Adrenal gland (tissue), 9 donors: ENCODE measurements at regions not wholly inside any gene's neighbourhood (a gene's known extent, or its start where the extent isn't known, plus 50 kb on each side); places are given as distances from the start of the nearest gene placed in this dataset.

ENCODE experiments used
- DNase-seq, 7 donors: peaks; one replicate each; pipeline ENCODE4 v3.0.0-alpha.2; 2019 to 2020
- H3K27ac ChIP-seq, 5 donors: fragments of 200-600 bp; sonication (generic) in 4 of 5; 1 replicate in 3 of 5; 2 replicates in 2 of 5; pipeline versions ENCODE4 v1.5.1 to v1.8.0; 2016 to 2020; ENCODE audit warnings: mild to moderate bottlenecking in 1 of 5
- H3K27me3 ChIP-seq: fragments of 200-600 bp; 2 replicates; pipeline ENCODE4 v1.8.0; 2021
- H3K36me3 ChIP-seq, 2 donors: fragments of 200-600 bp; replicated peaks in 1 of 2; 1 replicate in 1 of 2; 2 replicates in 1 of 2; pipeline versions ENCODE4 v1.5.1 to v1.8.0; 2018 to 2022
- H3K4me1 ChIP-seq, 2 donors: fragments of 200-600 bp; replicated peaks in 1 of 2; 1 replicate in 1 of 2; 2 replicates in 1 of 2; pipeline versions ENCODE4 v1.5.1 to v1.8.0; 2018 to 2021
- H3K4me3 ChIP-seq, 4 donors: fragments of 200-600 bp; sonication (generic) in 3 of 4; one replicate each; pipeline ENCODE4 v1.5.1; 2016 to 2018
- H3K9me3 ChIP-seq, 3 donors: fragments of 200-600 bp; sonication (generic) in 1 of 3; replicated peaks in 1 of 3; 1 replicate in 2 of 3; 2 replicates in 1 of 3; pipeline versions ENCODE4 v1.5.1 to v1.8.0; 2016 to 2021
- POLR2A ChIP-seq, 2 donors: fragments of 450-650 bp; IDR thresholded peaks; one replicate each; pipeline ENCODE4 v1.6.1; 2017; ENCODE audit warnings: antibody characterized with exemption in 2 of 2, mild to moderate bottlenecking in 2 of 2, moderate library complexity in 1 of 2
- WGBS, 4 donors: extraction: QIAGEN DNeasy Blood & Tissue Kit in 2 of 4; methylation state at CpG; one replicate each; pipeline versions ENCODE4 v1.1.5 to v1.1.7; 2013 to 2017; 5-methylcytosine and 5-hydroxymethylcytosine counted together
- intact Hi-C, 2 donors: fragments of 100-400 bp; cut with DNase I; formaldehyde crosslinking; loops; one replicate each; pipeline versions ENCODE4 v1.14.1 to v1.15.0; 2022 to 2023
- TF ChIP-seq, protein P1 (sequence below), 6 experiments: fragments of 450-650 bp in 4 of 6; fragments of 200-600 bp in 2 of 6; sonication (generic) in 1 of 6; IDR thresholded peaks; 1 replicate in 5 of 6; 2 replicates in 1 of 6; pipeline versions ENCODE4 v1.5.1 to v1.8.0; 2016 to 2021; ENCODE audit warnings: antibody characterized with exemption in 6 of 6, mild to moderate bottlenecking in 2 of 6, moderate library complexity in 1 of 6
- donor health status: healthy with polysubstance abuse.
- donor health status: Bipolar disorder and iron deficiency.
- donor health status: DM: yes; HTN: yes; CAD: no.
- donor health status: DM: no; HTN: no; CAD: no.
- donor health status: DM: no; HTN: no; CAD: no.

DNA sequence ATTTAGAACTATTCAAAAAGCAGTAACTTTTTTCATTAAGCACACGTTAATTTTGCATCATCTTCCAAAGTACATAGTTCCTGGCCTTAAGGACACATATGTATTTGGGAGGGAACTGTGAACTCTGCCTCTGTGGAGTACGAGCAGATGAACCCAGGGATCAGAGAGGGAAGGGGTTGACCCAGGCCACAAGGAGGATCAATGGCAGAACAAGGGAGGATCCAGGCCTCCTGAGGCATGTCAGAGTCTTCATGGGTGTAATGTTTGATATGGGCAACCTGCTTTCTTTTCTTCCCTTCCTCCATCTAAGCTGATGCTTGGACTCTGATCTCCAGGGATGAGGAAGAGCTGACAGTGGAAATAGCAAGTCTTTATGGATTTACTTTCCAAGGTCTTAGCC lies 164.0 kb downstream of the SH2D4B start:
- no peak overlapping the region for H3K4me3 ChIP-seq
- no peak overlapping the region for H3K27ac ChIP-seq
- no peaks in the 10 kb centered on the region for H3K36me3 ChIP-seq
- no peak for TF ChIP-seq POLR2A (IDR thresholded peaks at IDR 0.05)
- TF ChIP-seq, protein P1, sequence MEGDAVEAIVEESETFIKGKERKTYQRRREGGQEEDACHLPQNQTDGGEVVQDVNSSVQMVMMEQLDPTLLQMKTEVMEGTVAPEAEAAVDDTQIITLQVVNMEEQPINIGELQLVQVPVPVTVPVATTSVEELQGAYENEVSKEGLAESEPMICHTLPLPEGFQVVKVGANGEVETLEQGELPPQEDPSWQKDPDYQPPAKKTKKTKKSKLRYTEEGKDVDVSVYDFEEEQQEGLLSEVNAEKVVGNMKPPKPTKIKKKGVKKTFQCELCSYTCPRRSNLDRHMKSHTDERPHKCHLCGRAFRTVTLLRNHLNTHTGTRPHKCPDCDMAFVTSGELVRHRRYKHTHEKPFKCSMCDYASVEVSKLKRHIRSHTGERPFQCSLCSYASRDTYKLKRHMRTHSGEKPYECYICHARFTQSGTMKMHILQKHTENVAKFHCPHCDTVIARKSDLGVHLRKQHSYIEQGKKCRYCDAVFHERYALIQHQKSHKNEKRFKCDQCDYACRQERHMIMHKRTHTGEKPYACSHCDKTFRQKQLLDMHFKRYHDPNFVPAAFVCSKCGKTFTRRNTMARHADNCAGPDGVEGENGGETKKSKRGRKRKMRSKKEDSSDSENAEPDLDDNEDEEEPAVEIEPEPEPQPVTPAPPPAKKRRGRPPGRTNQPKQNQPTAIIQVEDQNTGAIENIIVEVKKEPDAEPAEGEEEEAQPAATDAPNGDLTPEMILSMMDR (IDR thresholded peaks at IDR 0.05), result no peak
- H3K9me3 ChIP-seq, result no peaks in the 10 kb centered on the region
- no peaks in the 10 kb centered on the region for H3K4me1 ChIP-seq
- DNase-seq, result no peak
- H3K27me3 ChIP-seq, result no peaks in the 10 kb centered on the region
- intact Hi-C loops, result no loop called here
- 70 to 88% (median 80%) methylated on average over 2 of the region's 2 CpGs for WGBS, 4 donors

DNA sequence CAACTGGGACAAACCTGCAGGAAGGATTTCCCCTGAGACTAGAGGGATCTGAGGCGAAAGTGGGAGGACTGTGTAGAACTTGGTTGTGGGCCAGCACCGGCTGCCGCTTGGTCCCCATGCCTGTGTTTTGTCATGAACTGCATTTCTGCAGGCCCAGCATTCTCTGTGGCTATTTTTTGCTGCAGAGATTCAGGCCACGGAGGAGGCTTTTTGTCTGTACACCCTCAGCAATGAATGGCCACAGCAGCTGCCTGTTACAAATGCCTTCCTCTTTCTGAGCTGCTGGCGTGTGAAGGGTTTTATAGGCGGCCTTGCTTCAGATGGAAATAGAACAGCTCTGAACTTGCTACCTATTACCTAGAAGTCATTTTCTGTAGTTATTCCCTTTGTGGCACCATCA lies 164.4 kb downstream of the SH2D4B start:
- intact Hi-C loops, result no loop called here
- no peaks in the 10 kb centered on the region for H3K36me3 ChIP-seq
- no peaks in the 10 kb centered on the region for H3K4me1 ChIP-seq
- H3K4me3 ChIP-seq, result no peak overlapping the region
- H3K27me3 ChIP-seq, result no peaks in the 10 kb centered on the region
- TF ChIP-seq POLR2A (IDR thresholded peaks at IDR 0.05), result no peak
- TF ChIP-seq, protein P1 (IDR thresholded peaks at IDR 0.05), result no peak
- no peak for DNase-seq
- H3K27ac ChIP-seq, result no peak overlapping the region
- WGBS, 4 donors, result 64 to 71% (median 71%) methylated on average over 6 of the region's 6 CpGs
- H3K9me3 ChIP-seq, result no peaks in the 10 kb centered on the region

DNA sequence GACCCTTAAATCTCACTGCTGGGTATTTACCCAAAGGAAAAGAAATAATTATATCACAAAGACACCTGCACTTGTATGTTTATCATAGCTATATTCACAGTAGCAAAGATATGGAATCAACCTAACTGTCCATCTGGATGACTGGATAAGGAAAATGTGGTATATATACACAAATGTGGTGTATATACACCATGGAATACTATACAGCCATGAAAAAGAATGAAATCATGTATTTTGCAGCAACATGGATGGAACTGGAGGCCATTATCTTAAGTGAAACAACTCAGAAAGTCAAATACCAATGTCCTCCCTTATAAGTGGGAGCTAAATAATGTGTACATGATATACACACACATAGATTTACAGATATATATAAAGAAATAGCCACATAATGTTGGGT lies 168.2 kb downstream of the SH2D4B start:
- H3K4me1 ChIP-seq, result no peaks in the 10 kb centered on the region
- no peaks in the 10 kb centered on the region for H3K9me3 ChIP-seq
- no peak for TF ChIP-seq POLR2A (IDR thresholded peaks at IDR 0.05)
- TF ChIP-seq, protein P1 (IDR thresholded peaks at IDR 0.05), result no peak
- intact Hi-C loops, result no loop called here
- no peak overlapping the region for H3K4me3 ChIP-seq
- no peak for DNase-seq
- no peaks in the 10 kb centered on the region for H3K36me3 ChIP-seq
- no peak overlapping the region for H3K27ac ChIP-seq
- no peaks in the 10 kb centered on the region for H3K27me3 ChIP-seq

DNA sequence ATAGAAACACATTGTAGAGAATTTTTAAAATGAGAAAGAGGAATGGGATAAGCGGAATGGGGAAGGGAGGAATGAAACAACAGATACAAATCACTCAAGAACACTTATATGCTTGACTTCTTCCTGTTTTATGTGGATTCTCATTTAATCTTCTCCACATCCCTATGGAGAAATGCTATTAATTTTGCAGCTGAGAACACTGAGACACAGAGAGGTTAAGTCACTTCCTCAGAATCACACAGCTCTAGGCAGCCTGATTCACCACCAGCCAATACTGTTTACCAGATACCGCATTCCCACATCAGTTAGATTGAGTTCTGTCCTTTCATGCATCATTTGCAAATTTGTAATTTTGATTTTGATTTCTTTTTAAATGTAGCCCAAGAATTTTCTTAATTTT lies 170.5 kb downstream of the SH2D4B start:
- Histone ChIP-seq H3K27me3 (no peaks in the 10 kb centered on the region), H3K4me1 (no peaks in the 10 kb centered on the region), H3K36me3 (no peaks in the 10 kb centered on the region), H3K9me3 (no peaks in the 10 kb centered on the region), H3K27ac (no peak overlapping the region), H3K4me3 (no peak overlapping the region)
- no peak for TF ChIP-seq POLR2A (IDR thresholded peaks at IDR 0.05)
- TF ChIP-seq, protein P1 (IDR thresholded peaks at IDR 0.05), result no peak
- WGBS, 4 donors, result 81 to 90% (median 85%) methylated on average over 2 of the region's 2 CpGs
- no peak for DNase-seq
- intact Hi-C loops, result no loop called here
